NCI-H446 treated with DMSO at 0.1 percent for 48 hours (cell line): ENCODE measurements at regions not wholly inside any gene's neighbourhood (a gene's known extent, or its start where the extent isn't known, plus 50 kb on each side); places are given as distances from the start of the nearest gene placed in this dataset.

ENCODE experiments used
- DNase-seq: peaks from one replicate; lab custom pipeline; 2025; lab: John Stamatoyannopoulos, UW

DNA sequence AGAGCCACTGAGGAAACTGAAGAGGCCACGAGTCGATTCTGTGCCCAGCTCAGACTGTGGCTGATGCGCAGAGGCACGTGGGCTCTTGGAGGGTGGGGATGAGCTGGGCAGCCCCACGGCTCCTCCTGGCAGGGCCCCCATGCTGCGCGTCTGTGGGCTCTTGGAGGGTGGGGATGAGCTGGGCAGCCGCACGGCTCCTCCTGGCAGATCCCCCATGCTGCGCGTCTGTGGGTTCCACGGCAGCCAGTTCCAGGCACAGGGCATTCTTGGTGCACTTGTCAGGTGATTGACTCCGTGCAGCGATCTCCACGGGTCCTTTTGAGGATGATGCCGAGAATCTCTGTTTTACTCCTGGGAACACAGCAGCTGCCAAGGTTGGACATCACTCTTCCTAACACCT, 138.1 kb upstream of the ZNF236 start:
- no peak for DNase-seq

GRCh38 chr18:76679945-76680344, 142.4 kb upstream of the ZNF236 start:
- no peak for DNase-seq

DNA sequence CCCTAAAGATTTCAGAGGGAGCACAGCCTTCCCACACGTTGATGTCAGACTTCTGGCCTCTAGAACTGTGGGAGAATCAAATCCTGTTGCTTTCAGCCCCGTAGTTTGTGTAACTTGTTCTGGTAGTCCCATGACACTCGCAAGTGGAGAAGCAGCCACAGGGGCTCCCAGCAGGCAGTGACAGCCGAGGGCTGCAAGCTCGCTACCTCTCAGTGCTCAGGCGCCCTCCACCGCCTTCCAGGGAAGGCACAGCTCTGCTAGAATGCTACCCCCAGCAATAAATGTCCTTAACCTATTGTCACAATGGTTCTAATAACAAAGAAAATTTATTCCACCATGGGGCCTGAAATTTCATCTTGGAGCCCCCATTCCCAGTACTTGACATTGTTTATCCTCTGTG, 143.1 kb upstream of the ZNF236 start:
- DNase-seq, result no peak

DNA sequence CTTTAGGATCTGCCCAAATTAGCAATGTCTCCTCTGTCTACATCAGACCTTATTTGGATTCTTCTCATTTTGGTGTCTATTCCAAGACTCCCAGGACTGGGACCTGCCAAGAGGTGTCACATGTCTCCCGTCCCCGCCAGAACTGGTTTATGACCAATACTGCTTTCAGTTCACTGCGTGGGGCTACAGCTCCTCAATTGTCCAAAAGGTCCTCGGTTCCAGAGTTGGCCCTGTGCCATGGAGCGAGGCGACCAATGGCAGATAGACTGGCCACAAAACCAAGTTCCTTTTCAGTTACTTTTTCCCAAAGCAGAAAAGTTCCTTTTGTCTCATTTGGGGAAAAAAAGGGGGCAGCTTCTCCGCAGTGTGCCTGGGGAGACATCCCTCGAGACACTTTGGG, 144.1 kb upstream of the ZNF236 start:
- no peak for DNase-seq

GRCh38 chr18:76674596-76674995, 147.8 kb upstream of the ZNF236 start:
- no peak for DNase-seq

GRCh38 chr18:76673281-76674185, 148.8 kb upstream of the ZNF236 start:
- DNase-seq, result no peak

GRCh38 chr18:76672627-76673026, 149.7 kb upstream of the ZNF236 start:
- no peak for DNase-seq

- no peak for DNase-seq
Measured at GRCh38 chr18:76670564-76671288, 151.6 kb upstream of the ZNF236 start.

GRCh38 chr18:76668546-76668945, 153.8 kb upstream of the ZNF236 start:
- no peak for DNase-seq

DNA sequence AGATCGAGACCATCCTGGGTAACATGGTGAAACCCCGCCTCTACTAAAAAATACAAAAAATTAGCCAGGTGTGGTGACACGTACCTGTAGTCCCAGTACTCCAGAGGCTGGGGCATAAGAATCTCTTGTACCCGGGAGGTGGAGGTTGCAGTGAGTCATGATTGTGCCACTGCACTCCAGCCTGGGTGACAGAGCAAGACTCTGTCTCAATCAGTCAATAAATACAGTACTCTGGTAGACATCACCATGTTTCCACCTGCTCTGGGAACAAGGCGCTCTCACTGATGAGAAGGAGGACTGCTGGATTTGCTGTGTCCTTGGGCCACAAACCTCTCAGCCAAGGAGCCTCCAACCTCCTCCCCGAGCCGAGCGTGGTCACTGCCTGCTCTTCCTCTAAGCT, 154.2 kb upstream of the ZNF236 start:
- DNase-seq, result no peak

GRCh38 chr18:76667603-76668002, 154.8 kb upstream of the ZNF236 start:
- DNase-seq, result no peak

DNA sequence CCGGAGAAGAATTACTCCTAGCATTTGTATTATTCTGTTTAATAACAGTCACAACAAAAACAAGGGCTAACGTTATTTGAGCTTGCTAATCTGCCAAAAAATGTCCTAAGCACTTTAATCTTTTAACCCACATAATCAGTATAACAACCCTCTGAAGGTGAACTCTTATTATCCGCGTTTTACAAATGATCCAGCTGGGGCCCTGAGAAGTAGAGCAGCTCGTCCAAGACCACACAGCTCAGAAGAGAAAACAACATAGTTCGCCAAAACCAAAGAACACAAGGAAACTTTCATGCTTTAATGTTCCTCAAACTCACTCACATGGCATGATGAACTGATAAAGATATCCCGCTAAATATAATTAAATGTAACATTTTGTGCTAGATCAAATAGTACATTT, 159.7 kb upstream of the ZNF236 start:
- DNase-seq, result no peak

- no peak for DNase-seq
Measured at GRCh38 chr18:76660571-76661192, 161.7 kb upstream of the ZNF236 start.

GRCh38 chr18:76658627-76659026, 163.6 kb upstream of the ZNF516 start:
- DNase-seq, result no peak

DNA sequence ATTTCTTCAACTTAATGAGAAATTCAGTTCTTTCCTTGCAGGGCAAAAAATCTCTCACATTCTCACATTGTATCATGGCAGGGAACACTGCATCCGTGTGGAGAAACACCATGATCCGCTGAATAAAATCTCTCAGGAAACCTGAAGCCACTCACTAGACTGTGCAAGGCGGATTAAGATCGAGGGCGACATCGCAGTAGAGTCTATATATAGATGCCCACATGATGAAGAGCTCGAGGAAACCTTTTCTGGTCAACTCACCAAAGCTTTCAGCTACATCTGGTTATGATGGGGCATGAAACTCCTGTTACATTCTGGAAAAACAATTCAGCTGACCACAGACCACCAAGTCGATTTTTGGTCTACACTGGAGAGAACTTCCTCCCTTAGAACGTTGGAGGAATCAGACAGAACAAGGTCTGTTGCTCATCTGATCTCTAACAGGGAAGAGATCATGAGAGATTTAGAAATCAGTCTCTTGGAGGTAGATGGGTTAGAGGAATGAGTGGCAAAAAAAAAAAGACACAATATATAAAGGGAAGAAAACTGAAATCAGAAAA, 162.9 kb upstream of the ZNF516 start:
- DNase-seq, result no peak

- DNase-seq, result no peak
Measured at GRCh38 chr18:76656925-76657827, 162.1 kb upstream of the ZNF516 start.

- no peak for DNase-seq
Measured at GRCh38 chr18:76654577-76654976, 159.5 kb upstream of the ZNF516 start.

- no peak for DNase-seq
Measured at GRCh38 chr18:76647322-76647721, 152.3 kb upstream of the ZNF516 start.

GRCh38 chr18:76644580-76644979, 149.5 kb upstream of the ZNF516 start:
- no peak for DNase-seq

DNA sequence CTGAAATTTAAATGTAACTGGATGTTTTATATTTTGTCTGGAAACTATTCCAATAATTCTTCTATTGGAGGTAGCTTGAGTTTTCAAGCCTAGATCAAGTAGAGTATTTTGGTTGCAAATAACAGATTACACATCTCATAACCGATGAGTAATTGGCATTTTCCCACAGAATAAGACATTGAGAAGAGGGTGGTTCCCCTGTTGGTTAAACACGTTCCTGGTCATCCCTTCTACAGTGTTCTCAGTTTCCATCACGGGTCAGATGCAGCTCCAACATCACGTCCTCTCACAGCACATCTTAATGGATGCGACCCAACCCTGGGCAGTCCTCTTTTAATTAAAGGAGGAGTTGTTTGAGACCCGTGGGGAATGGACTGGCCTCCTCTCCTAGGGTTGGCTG, 149.0 kb upstream of the ZNF516 start:
- DNase-seq, result no peak

GRCh38 chr18:76643199-76643598, 148.2 kb upstream of the ZNF516 start:
- DNase-seq, result no peak

GRCh38 chr18:76640438-76640837, 145.4 kb upstream of the ZNF516 start:
- no peak for DNase-seq
